Lower leg skin (tissue), 4 donors: ENCODE measurements at regions not wholly inside any gene's neighbourhood (a gene's known extent, or its start where the extent isn't known, plus 50 kb on each side); places are given as distances from the start of the nearest gene placed in this dataset.

Source experiments
- DNase-seq, 2 donors: peaks; one replicate each; pipeline ENCODE4 v3.0.0-alpha.2; 2019; ENCODE audit warnings: low spot score in 2 of 2
- H3K4me3 ChIP-seq: fragments of 200-600 bp; sonication (generic); 2 replicates; pipeline ENCODE4 v1.5.1; 2017; ENCODE audit warnings: mild to moderate bottlenecking, low read depth; ENCODE audit not compliant: poor library complexity, severe bottlenecking
- CTCF ChIP-seq, 3 donors: fragments of 450-650 bp; IDR thresholded peaks; one replicate each; pipeline ENCODE4 v1.5.1; 2016; ENCODE audit warnings: antibody characterized with exemption in 3 of 3, mild to moderate bottlenecking in 3 of 3, moderate library complexity in 2 of 3
- POLR2A ChIP-seq, 2 donors: fragments of 450-650 bp; IDR thresholded peaks; one replicate each; pipeline ENCODE4 v1.6.1; 2016 to 2017; ENCODE audit warnings: antibody characterized with exemption in 2 of 2, mild to moderate bottlenecking in 1 of 2, moderate library complexity in 1 of 2
- WGBS, 2 donors: methylation state at CpG; one replicate each; pipeline ENCODE4 v1.1.5; 2018; 5-methylcytosine and 5-hydroxymethylcytosine counted together
- intact Hi-C: fragments of 100-400 bp; cut with DNase I; formaldehyde crosslinking; loops from one replicate; pipeline ENCODE4 v1.15.0; 2023; ENCODE audit warnings: low total_unique reads

GRCh38 chr7:68030530-68030929, 1033.9 kb downstream of the TYW1 start:
- DNase-seq = peak in 1 of 2 donors; percentile 8
- intact Hi-C loops = no loop called here
- no peak for TF ChIP-seq CTCF (IDR thresholded peaks at IDR 0.05)
- no peak overlapping the region for H3K4me3 ChIP-seq
- 84% methylated on average over 3 of the region's 3 CpGs for WGBS, 2 donors

- intact Hi-C loops = no loop called here
- TF ChIP-seq POLR2A (IDR thresholded peaks at IDR 0.05) (no peak), CTCF (IDR thresholded peaks at IDR 0.05) (no peak)
- no peak overlapping the region for H3K4me3 ChIP-seq
- whole genome bisulfite sequencing, 2 donors = 62 to 70% methylated on average over 5 of the region's 5 CpGs
- no peak for DNase-seq
Measured at GRCh38 chr7:68031180-68031943, 1034.7 kb downstream of the TYW1 start.

- DNase-seq = no peak
- TF ChIP-seq CTCF (IDR thresholded peaks at IDR 0.05) = no peak
- no peak for TF ChIP-seq POLR2A (IDR thresholded peaks at IDR 0.05)
- intact Hi-C loops = no loop called here
- H3K4me3 ChIP-seq = no peak overlapping the region
- whole genome bisulfite sequencing, 2 donors = 71 to 77% methylated on average over 4 of the region's 4 CpGs
Measured at GRCh38 chr7:68038621-68039314, 1042.1 kb downstream of the TYW1 start.

GRCh38 chr7:68041554-68041953, 1044.9 kb downstream of the TYW1 start:
- H3K4me3 ChIP-seq = no peak overlapping the region
- TF ChIP-seq CTCF (IDR thresholded peaks at IDR 0.05) = no peak
- no peak for TF ChIP-seq POLR2A (IDR thresholded peaks at IDR 0.05)
- intact Hi-C loops = no loop called here
- DNase-seq = no peak
- 46 to 58% methylated on average over 6 of the region's 6 CpGs for WGBS, 2 donors

- no peak overlapping the region for H3K4me3 ChIP-seq
- TF ChIP-seq CTCF (IDR thresholded peaks at IDR 0.05) (no peak), POLR2A (IDR thresholded peaks at IDR 0.05) (no peak)
- 85 to 86% methylated on average over 4 of the region's 4 CpGs for WGBS, 2 donors
- intact Hi-C loops = no loop called here
- no peak for DNase-seq
Measured at GRCh38 chr7:68043546-68043945, 1046.9 kb downstream of the TYW1 start.
